ENCODE measurements at regions not wholly inside any gene's neighbourhood (a gene's known extent, or its start where the extent isn't known, plus 50 kb on each side); places are given as distances from the start of the nearest gene placed in this dataset.

DNA sequence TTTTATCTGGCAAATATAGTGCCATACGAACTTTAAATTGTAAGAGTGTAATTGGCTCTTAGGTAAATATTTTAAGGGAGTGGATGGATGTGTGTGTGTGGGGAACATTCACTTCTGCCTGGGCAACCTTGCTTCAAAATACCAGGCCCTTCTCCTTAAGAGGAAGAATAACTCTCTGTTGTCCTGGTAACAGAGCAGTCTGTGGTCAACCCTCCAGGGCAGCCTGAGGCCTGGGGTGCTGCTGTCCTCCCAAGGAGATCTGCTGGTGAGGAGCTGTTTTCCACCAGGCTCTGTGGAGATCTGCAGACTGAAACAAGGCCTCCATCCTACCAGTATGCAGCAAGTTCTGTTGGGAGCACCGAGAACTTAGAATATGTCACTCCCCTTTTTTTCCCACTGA lies 325.2 kb downstream of the PSAT1 start:
- Mint-ChIP-seq H3K27me3 (ENCODE audit: insufficient read depth, low read depth) (peaks cover 4% of the 10 kb centered on the region), H3K36me3 (no peaks in the 10 kb centered on the region), H3K9me3 (peaks cover 3% of the 10 kb centered on the region), H3K4me1 (peaks cover 9% of the 10 kb centered on the region), H3K27ac (no peak overlapping the region), H3K4me3 (no peak overlapping the region)
- Histone ChIP-seq H3K9me3 (ENCODE audit: low read depth) (no peaks in the 10 kb centered on the region), H3F3A (ENCODE audit: low read depth) (no peaks in the 10 kb centered on the region), H3K27ac (no peak overlapping the region), H3K9ac (no peak overlapping the region), H4K20me1 (ENCODE audit: low read depth) (no peaks in the 10 kb centered on the region), H3K36me3 (no peaks in the 10 kb centered on the region), H3K79me2 (ENCODE audit: low read depth) (no peaks in the 10 kb centered on the region), H3K4me1 (peaks cover 6% of the 10 kb centered on the region), H3K4me3 (no peak overlapping the region), H3K4me2 (no peak overlapping the region), H3K27me3 (no peaks in the 10 kb centered on the region), H2AFZ (replicated peaks) (peak overlapping the region; percentile 53)
- TF ChIP-seq, protein P1, sequence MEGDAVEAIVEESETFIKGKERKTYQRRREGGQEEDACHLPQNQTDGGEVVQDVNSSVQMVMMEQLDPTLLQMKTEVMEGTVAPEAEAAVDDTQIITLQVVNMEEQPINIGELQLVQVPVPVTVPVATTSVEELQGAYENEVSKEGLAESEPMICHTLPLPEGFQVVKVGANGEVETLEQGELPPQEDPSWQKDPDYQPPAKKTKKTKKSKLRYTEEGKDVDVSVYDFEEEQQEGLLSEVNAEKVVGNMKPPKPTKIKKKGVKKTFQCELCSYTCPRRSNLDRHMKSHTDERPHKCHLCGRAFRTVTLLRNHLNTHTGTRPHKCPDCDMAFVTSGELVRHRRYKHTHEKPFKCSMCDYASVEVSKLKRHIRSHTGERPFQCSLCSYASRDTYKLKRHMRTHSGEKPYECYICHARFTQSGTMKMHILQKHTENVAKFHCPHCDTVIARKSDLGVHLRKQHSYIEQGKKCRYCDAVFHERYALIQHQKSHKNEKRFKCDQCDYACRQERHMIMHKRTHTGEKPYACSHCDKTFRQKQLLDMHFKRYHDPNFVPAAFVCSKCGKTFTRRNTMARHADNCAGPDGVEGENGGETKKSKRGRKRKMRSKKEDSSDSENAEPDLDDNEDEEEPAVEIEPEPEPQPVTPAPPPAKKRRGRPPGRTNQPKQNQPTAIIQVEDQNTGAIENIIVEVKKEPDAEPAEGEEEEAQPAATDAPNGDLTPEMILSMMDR (IDR thresholded peaks at IDR 0.05): no peak
- TF ChIP-seq EZH2 (IDR thresholded peaks at IDR 0.05) (no peak), EZH2phosphoT487 (IDR thresholded peaks at IDR 0.05) (no peak)
- no peak for DNase-seq (ENCODE audit: low spot score)

DNA sequence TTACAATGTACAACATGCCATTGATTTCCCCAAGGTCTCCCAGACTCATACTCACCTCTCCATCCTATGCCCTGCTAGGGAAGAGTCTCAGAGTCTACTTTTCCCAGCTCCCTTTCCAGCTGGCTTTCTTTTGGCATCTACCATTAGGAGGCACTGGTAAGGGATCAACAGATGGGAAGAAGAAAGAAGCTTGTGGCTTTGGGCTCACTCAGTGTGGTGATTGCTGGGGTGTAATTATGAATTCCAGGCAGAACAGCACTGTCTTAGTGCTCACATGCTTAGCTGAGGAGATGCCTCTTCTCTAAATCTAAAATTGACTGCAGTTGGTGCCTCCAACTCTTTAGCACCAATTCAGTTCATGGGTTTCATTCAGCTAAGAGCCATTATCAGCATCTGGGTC lies 330.0 kb downstream of the PSAT1 start:
- no peak for TF ChIP-seq EZH2phosphoT487 (IDR thresholded peaks at IDR 0.05)
- no peak for TF ChIP-seq EZH2 (IDR thresholded peaks at IDR 0.05)
- TF ChIP-seq, protein P1 (IDR thresholded peaks at IDR 0.05): no peak

DNA sequence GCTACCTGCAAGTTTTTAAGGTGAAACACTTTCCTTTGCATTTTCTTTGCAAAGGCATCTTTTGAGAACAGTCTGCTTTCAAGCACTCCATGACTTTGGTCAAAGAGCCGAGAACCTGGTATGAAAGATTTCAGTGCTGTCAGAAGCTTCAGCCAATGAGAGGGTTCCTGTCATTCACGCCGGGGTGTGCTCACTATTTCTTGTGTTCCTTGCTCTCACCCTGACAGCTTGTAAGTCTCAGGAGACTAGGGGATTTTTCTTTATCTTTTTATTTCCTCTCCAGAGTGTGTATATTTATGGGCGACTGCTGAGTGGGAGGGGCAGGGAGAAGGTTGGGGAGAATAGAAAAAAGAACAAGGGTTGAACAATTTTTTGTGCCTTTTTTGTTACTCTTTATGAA lies 334.0 kb downstream of the PSAT1 start:
- Histone ChIP-seq H3K27me3 (no peaks in the 10 kb centered on the region), H3F3A (ENCODE audit: low read depth) (no peaks in the 10 kb centered on the region), H3K9me3 (ENCODE audit: low read depth) (no peaks in the 10 kb centered on the region), H3K79me2 (ENCODE audit: low read depth) (no peaks in the 10 kb centered on the region), H3K4me1 (no peaks in the 10 kb centered on the region), H3K27ac (no peak overlapping the region), H4K20me1 (ENCODE audit: low read depth) (no peaks in the 10 kb centered on the region), H3K4me3 (no peak overlapping the region), H3K4me2 (no peak overlapping the region), H3K9ac (no peak overlapping the region), H2AFZ (replicated peaks) (peak overlapping the region; percentile 27), H3K36me3 (no peaks in the 10 kb centered on the region)
- Mint-ChIP-seq H3K9me3 (peaks cover 2% of the 10 kb centered on the region), H3K4me3 (no peak overlapping the region), H3K27ac (no peak overlapping the region), H3K4me1 (peaks cover 7% of the 10 kb centered on the region), H3K27me3 (ENCODE audit: insufficient read depth, low read depth) (peaks cover 2% of the 10 kb centered on the region), H3K36me3 (no peaks in the 10 kb centered on the region)
- no peak for DNase-seq (ENCODE audit: low spot score)
- TF ChIP-seq, protein P1 (IDR thresholded peaks at IDR 0.05): no peak
- TF ChIP-seq EZH2phosphoT487 (IDR thresholded peaks at IDR 0.05) (no peak), EZH2 (IDR thresholded peaks at IDR 0.05) (no peak)

More for the DNA sequence above, 330.0 kb downstream of the PSAT1 start:
- H3K36me3 ChIP-seq: no peaks in the 10 kb centered on the region
- Mint-ChIP-seq H3K27me3 (ENCODE audit: insufficient read depth, low read depth) (peaks cover 2% of the 10 kb centered on the region), H3K27ac (no peak overlapping the region), H3K4me3 (no peak overlapping the region), H3K36me3 (no peaks in the 10 kb centered on the region), H3K4me1 (peaks cover 5% of the 10 kb centered on the region), H3K9me3 (no peaks in the 10 kb centered on the region)
- no peak overlapping the region for H3K4me2 ChIP-seq
- H3K9ac ChIP-seq: no peak overlapping the region
- H3K4me1 ChIP-seq: peaks cover 3% of the 10 kb centered on the region
- no peak overlapping the region for H3K4me3 ChIP-seq
- no peak overlapping the region for H3K27ac ChIP-seq
- H4K20me1 ChIP-seq (ENCODE audit: low read depth): no peaks in the 10 kb centered on the region
- no peaks in the 10 kb centered on the region for H3F3A ChIP-seq (ENCODE audit: low read depth)
- no peak overlapping the region for H2AFZ ChIP-seq (replicated peaks)
- DNase-seq (ENCODE audit: low spot score): no peak
- H3K9me3 ChIP-seq (ENCODE audit: low read depth): no peaks in the 10 kb centered on the region
- H3K79me2 ChIP-seq (ENCODE audit: low read depth): no peaks in the 10 kb centered on the region
- no peaks in the 10 kb centered on the region for H3K27me3 ChIP-seq
